ENCODE measurements at regions not wholly inside any gene's neighbourhood (a gene's known extent, or its start where the extent isn't known, plus 50 kb on each side); places are given as distances from the start of the nearest gene placed in this dataset.

DNA sequence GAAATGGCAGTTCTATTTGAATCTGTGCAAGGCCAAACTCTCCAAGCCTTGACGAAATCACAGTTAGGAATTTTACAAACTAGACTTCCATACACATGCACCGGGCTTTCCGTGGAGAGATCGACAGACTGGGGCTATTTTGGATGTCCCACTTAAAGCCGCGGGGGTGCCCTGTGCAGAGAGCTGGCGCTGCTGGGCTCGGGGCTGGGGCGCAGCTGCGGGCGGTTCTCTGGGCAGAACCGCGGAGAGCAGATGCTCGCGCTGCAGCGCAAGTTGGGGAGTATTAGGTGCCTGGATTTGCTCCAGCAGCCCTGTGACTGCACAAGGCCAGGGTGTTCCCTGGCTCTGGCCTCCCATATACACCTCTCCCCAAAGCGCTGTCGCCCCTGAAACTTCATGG is 67.2 kb downstream of the SPATA19 start:
- TF ChIP-seq MAZ (IDR thresholded peaks at IDR 0.05; ENCODE audit: borderline replicate concordance, low read depth, low read length) (no peak), BHLHE40 (IDR thresholded peaks at IDR 0.05; ENCODE audit: low read depth, low read length) (no peak), RAD21 (IDR thresholded peaks at IDR 0.05; ENCODE audit: low read length) (no peak), POLR2A (IDR thresholded peaks at IDR 0.05; ENCODE audit: low read depth, low read length) (no peak), RFX5 (IDR thresholded peaks at IDR 0.05; ENCODE audit: low read depth, low read length) (no peak)
- TF ChIP-seq, protein P1, sequence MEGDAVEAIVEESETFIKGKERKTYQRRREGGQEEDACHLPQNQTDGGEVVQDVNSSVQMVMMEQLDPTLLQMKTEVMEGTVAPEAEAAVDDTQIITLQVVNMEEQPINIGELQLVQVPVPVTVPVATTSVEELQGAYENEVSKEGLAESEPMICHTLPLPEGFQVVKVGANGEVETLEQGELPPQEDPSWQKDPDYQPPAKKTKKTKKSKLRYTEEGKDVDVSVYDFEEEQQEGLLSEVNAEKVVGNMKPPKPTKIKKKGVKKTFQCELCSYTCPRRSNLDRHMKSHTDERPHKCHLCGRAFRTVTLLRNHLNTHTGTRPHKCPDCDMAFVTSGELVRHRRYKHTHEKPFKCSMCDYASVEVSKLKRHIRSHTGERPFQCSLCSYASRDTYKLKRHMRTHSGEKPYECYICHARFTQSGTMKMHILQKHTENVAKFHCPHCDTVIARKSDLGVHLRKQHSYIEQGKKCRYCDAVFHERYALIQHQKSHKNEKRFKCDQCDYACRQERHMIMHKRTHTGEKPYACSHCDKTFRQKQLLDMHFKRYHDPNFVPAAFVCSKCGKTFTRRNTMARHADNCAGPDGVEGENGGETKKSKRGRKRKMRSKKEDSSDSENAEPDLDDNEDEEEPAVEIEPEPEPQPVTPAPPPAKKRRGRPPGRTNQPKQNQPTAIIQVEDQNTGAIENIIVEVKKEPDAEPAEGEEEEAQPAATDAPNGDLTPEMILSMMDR (conservative IDR thresholded peaks at IDR 0.05; ENCODE audit: low read depth, low read length): no peak
- TF ChIP-seq, protein P2, sequence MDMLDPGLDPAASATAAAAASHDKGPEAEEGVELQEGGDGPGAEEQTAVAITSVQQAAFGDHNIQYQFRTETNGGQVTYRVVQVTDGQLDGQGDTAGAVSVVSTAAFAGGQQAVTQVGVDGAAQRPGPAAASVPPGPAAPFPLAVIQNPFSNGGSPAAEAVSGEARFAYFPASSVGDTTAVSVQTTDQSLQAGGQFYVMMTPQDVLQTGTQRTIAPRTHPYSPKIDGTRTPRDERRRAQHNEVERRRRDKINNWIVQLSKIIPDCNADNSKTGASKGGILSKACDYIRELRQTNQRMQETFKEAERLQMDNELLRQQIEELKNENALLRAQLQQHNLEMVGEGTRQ (IDR thresholded peaks at IDR 0.05; ENCODE audit: low read depth, low read length): no peak
